ENCODE measurements at regions not wholly inside any gene's neighbourhood (a gene's known extent, or its start where the extent isn't known, plus 50 kb on each side); places are given as distances from the start of the nearest gene placed in this dataset.
A peak's percentile ranks its signal among the peaks of the same experiment; 100 is the strongest.

- no peak for DNase-seq
Measured at GRCh38 chr12:46914336-46914735, 88.5 kb upstream of the SLC38A4 start.

- DNase-seq, result peak; percentile 74
Measured at GRCh38 chr12:46915082-46915481, 89.3 kb upstream of the SLC38A4 start.

DNA sequence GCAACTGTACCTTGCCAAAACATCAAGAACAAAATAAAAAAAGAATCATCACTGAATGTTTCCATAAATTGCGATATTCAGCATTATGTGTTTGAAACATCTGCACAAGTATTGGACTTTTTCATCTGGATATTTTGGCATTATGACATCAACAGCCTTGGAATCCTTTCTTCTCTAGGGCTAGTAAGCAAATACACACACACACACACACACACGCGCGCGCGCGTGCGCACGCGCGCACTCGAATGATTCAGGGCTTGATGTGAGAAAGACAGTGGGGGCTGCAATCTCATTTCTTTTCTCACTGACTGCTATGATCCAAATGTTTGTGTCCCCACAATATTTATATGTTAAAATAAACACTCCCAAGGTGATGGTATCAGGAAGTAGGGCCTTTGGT is 90.0 kb upstream of the SLC38A4 start:
- DNase-seq, result peak; percentile 43

- no peak for DNase-seq
Measured at GRCh38 chr12:46916796-46917419, 91.1 kb upstream of the SLC38A4 start.

- no peak for DNase-seq
Measured at GRCh38 chr12:46917821-46918220, 92.0 kb upstream of the SLC38A4 start.

DNA sequence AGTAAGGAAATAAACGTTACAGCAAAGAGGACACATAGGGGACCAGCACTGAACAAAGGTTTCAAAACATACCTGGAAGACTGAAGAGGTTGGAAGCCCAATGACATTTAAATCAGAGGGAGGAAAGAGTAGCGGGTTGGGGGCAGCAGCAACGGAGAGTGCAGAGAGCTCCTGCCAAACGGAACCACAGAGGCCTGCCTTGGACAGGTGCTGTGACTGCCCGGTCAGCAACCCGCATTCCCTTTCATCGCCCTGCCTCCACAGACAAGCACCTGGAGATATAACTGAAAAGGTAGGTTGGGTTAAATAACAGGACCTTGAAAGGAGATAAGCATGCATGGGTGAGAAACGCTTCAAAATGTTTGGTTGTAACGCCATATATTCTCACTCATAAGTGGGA is 92.8 kb upstream of the SLC38A4 start:
- DNase-seq, result no peak

- no peak for DNase-seq
Measured at GRCh38 chr12:46919666-46920400, 94.0 kb upstream of the SLC38A4 start.

GRCh38 chr12:46920499-46920898 is 94.7 kb upstream of the SLC38A4 start:
- no peak for DNase-seq

DNA sequence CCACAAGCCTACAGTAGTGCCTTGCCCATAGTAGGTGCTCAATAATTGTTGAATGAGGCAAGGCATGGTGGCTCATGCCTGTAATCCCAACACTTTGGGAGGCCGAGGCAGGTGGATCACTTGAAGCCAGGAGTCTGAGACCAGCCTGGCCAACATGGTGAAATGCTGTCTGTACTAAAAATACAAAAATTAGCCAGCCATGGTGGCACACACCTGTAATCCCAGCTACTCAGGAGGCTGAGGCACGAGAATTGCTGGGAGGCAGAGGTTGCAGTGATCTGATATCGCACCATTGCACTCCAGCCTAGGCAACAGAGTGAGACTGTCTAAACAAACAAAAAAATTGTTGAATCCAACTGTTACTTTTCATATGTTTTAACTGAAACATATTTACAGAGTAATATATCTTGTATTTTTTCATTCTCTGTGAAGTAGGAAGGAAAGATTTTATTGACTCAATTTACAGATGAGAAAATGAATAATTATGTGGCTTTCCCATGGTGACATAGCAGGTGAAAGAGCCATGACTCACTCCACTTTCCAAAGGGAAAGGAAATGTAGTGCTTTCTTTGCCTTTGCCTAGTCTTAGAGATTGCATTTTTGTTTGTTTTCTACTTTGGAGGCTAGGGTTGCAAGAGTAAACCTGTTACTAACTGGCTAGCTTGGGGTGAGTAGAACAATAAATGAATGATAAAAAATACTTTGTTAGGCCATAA is 95.4 kb upstream of the SLC38A4 start:
- no peak for DNase-seq

- no peak for DNase-seq
Measured at GRCh38 chr12:46921764-46922133, 96.0 kb upstream of the SLC38A4 start.

- DNase-seq, result no peak
Measured at GRCh38 chr12:46926526-46926925, 100.7 kb upstream of the SLC38A4 start.

- no peak for DNase-seq
Measured at GRCh38 chr12:46930101-46930500, 104.3 kb upstream of the SLC38A4 start.

DNA sequence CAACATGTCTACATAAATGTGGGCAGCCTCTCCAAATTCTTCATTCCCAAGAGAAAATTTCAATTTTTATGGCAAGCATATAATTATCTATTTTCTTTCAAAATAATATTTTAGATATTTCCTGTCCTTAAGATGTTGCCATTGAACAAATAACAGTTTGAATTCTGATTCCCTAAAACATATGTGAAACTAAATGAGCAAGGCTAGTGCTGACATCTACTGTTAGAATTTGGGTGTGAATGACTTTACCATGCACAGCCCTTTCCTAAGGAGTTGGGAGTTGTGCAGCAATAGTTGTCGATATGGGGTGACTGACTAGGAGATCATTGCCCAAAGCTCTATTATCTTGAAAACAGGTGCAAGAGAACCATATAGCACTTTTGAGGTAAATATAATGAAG is 108.2 kb upstream of the SLC38A4 start:
- no peak for DNase-seq

DNA sequence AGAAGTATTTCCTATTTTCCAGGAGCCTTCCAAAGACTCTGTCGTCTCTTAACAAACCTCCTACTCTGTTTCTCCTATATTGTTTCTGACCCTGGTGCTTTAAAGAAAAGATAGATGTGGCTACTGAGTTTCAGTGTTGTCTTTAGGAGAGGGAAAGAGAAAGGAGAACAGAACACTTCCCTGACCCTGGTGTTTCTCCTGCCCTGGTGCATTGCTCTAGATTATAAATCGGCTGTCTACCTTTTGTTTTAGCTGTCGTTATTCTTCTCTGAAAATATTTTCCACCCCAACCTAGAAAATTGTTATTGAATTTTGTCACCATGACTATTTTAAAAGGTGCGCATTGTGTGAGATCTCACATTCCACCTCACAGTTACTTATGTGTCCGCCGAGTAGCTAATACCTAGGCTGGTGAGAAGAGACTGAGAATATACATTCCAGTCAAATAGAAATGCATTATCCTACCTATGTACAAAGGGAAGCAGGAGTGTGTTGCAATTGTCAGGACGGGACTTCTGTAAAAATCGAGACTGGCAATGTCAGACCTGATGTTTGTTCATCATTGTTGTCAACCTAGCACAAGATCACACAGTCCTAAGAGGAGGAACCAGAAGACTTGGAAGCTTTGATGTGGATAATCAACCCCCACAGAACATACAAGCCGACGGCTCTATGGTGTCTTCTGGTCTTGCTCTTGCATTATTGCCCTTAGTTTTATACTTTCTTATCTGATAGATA is 108.7 kb upstream of the SLC38A4 start:
- no peak for DNase-seq

DNA sequence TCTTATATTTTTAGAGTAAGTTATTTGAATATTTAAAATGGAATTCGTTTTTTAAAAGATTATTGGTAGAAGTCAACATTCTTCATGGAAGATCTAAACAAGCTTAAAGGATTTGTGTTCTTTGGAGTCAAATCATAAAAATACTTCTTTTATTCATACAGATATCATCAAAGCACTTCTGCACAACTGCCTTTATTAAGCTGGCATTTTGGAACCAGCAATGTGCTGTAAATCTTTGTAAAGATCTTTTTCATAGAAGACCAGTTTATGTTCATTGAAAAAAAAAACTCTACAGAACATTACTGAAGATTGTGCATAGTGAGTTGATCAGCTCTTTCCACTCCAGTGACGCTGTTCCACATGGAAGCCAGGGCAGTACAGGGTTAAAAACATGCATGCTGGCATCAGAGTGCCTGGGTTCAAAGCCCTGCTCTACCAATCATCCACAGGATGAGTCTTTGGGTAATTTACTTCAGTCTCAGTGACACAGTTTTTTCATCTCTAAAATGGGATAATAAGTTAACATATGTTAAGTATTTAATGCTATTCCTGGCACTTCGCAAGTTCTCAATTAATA is 109.6 kb upstream of the SLC38A4 start:
- no peak for DNase-seq

DNA sequence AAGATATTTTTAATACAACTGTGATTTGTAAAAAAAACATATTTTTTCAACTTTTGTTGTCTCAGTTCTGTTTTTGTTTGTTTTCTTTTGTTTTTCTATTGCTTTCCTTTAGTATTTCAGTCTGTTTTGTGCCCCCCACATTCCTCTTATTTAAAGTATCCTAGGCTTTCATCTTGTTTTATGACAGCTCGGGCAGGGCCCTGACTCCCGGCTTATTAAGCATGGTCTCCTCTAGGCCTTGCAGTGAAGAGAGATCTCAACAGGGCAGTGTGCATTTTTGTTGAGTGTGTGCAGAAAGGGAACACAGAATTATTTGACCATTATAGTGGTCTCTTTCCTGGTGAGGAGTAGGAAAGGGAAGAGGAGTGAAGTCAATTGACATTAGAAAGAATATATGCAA is 110.2 kb upstream of the SLC38A4 start:
- no peak for DNase-seq

DNA sequence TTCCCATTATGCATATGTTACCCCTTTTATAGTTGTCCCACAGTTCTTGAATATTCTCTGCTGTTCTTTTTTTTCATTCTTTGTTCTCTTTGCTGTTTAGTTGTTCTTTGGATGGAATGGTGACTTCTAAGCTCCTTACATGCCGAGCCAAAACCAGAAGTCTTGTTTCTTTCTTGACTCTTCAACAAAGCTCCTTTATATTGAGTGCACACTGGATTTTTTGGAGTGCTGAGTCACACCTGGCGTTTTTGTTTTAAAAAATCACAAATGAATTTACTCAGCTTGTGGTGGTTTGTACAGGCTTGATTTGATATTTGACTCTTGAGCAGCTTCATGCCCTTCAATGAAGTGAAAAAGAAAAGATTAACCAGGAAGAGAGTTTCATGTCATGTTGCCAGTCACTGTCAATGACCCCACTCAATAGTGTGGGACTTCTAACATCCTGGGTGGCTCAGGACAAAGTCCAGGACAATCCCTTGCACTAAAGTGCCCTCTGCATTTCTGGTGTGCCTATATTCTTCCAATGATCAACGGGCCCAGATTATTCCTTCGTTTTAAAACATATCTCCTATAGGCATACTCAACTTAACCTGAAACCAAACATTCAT is 112.4 kb upstream of the SLC38A4 start:
- no peak for DNase-seq

GRCh38 chr12:46941981-46942380 is 116.2 kb upstream of the SLC38A4 start:
- no peak for DNase-seq

GRCh38 chr12:46942579-46942978 is 116.8 kb upstream of the SLC38A4 start:
- DNase-seq, result no peak

DNA sequence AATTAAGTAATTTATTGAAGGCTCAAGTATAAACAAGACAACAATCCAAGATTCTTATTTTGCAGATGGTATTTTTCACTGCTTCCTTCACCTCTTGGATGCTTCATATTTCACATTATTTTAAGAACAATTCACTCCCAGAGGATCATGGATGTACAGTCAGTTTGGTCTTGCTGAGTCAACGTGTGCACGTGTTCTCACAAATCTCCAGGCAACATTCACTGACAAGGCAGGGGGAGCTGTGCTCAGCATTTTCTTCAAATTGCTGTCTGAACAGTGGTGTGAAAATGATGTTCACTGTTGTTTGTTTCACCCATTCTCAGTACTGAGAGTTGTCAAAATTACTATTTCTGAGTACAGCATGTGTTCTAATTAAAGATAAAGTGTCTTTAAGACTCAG is 118.3 kb upstream of the SLC38A4 start:
- no peak for DNase-seq

GRCh38 chr12:46944771-46945170 is 119.0 kb upstream of the SLC38A4 start:
- no peak for DNase-seq

GRCh38 chr12:46945591-46945990 is 119.8 kb upstream of the SLC38A4 start:
- DNase-seq, result no peak

- DNase-seq, result no peak
Measured at GRCh38 chr12:46946137-46946536, 120.3 kb upstream of the SLC38A4 start.
